ENCODE measurements at regions not wholly inside any gene's neighbourhood (a gene's known extent, or its start where the extent isn't known, plus 50 kb on each side); places are given as distances from the start of the nearest gene placed in this dataset.
"Not testable (repeated sequence)": the region's sequence is repeated elsewhere in the genome, so short reads cannot be mapped to it uniquely, and the experiment has no call there.

DNA sequence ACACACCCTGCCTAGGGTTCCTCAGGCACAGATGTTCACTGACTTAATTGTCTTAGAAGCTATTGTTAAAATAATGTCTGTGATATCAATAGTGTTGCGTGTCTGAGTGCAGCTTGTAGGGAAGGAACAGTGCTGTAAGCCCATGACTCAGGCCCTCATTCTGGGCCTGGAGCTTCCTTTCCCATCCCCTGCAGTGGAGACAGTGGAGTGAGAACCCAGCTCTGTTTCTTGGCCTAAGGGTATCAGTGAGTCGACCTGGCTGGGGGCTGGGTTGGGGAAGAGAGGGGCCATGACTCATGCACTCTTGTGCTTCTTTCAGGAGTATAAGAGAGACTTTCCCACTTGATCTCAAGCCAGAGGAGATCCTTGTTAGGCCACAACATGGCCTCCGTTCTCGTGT, 106.8 kb downstream of the HRH4 start:
- DNase-seq, result no peak

- no peak for DNase-seq
Observed at GRCh38 chr18:24570716-24571115, 110.3 kb downstream of the HRH4 start.

DNA sequence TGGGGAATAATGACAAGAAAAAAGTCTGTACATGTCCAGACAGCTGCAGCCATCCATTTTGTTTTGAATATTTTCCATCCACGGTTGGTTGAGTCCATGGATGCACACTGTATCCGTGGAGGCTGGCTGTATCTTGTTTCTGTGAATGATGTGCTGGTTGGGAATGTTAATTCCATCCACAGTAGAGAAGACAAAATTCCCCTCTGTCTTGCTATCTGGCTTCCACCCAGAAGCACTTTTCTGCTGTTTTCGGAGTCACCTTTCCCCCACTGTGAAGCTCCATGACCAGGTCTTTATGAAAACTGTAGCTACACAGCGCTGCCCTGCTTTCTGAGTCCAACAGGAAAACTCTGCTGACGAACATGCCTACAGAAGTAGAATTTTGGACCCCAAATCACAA, 122.3 kb downstream of the HRH4 start:
- DNase-seq, result no peak

DNA sequence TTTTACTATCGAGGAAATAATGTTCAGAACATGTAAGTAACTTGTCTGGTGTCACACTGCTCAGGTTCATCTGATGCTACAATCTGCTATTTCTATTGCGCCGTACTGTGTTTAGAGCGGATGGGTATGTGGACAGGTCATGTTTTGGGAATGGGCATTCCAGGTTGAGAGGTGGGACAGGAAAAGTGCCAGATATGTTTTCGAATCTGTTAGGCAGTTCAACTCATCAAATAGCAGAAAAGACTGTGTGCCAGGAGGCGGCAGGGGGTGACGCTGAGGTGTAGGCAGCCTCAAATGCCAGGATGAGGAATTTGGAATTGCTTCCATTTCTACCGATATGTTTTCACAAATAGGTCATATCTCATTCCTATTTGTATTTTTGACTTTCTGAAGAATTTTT, 123.8 kb downstream of the HRH4 start:
- no peak for DNase-seq

DNA sequence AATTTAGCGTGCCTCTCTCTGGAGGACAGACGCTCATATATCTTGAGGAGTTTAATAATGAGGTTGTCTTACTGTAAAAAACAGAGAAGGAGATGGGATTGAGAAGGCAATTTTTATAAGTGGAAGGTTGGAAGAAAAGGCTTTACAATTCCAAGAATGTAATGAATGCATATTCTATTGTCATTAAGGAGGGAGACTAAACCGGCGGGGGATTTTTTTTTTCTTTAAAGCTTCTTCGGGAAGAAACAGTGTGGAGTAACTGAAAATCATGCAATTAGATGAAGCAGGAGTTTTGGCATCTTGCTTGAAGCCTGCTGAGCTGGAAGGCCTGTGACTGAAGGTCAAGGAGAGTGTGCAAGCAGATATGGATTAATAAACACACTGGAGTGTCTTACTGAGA, 124.4 kb downstream of the HRH4 start:
- DNase-seq, result no peak

- DNase-seq, result no peak
Observed at GRCh38 chr18:24585996-24586566, 125.6 kb downstream of the HRH4 start.

GRCh38 chr18:24586662-24587360, 126.4 kb downstream of the HRH4 start:
- no peak for DNase-seq

DNA sequence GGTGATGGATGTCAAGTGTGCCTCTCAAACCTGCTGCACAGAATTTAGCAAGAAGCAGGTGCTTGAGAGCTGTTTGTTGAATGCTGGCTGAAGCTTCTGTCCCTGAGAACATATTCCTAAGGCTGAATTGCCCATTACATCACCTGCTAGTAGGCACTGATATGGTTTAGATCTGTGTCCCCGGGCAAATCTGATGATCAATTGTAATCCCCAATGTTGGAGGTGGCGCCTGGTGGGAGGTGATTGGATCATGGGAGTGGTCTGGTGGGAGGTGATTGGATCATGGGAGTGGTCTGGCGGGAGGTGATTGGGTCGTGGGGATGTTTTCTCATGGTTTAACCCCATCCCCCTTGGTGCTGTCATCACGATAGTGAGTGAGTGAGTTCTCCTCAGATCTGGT, 128.0 kb downstream of the HRH4 start:
- DNase-seq, result no peak

DNA sequence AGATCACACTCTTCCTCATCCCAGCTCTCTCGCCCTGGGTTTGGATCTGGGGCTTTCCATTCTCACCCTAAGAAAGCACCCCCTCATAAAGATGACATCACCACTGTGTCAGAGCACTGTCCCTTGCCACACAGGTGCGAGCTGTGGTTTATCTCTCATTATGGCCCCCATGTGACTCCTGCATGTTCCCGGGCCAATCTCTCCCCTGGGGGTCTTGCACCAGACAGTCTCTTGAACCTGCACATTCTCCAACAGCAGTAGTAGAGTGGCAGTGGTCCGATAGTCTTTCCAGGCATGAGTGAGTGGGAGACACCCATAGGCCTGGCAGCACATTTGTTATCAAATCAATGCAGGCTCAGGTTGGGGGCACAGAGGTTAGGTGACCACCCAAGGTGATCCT, 130.5 kb downstream of the HRH4 start:
- no peak for DNase-seq

- no peak for DNase-seq
Observed at GRCh38 chr18:24593401-24593800, 133.0 kb downstream of the HRH4 start.

DNA sequence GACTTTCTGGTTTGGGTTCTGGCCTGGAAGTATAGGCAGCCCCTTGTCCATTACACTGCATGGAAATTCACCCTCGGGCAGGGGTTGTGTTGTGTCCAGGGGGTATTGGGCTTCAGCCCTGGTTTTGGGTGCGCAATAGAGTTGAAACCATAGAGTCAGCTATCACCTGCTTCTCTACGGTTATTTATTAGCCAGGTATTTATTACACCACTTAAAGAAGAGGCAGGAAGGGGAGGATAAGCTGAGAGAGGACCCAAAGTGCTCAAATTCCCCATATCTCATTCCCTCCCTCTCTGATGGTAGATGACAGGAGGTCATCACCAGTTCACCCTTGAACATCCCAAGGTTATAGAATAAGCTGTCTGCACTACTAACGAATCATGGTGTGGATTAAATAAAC, 133.4 kb downstream of the HRH4 start:
- DNase-seq, result no peak

- DNase-seq, result no peak
Observed at GRCh38 chr18:24595561-24596031, 135.2 kb downstream of the HRH4 start.

GRCh38 chr18:24600076-24600654, 139.7 kb downstream of the HRH4 start:
- DNase-seq, result peak; percentile 78

DNA sequence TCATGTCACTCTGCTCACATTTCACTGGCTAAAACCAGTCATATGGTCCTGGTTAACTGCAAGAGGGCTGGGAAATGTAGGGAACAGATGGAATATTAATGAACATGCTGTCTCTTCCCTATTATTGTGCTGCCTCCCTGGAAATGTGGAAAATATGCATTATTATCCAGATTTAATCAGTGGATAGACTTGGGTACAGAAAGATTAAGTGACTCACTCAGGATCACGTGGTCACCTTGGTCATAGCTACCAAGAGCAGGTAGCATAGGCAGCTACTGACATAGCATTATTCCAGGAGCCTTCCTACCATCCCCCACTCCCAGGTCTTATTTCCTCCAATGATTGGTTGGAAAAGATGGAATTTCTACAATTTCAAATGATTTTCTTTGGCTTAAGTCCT, 141.1 kb downstream of the HRH4 start:
- DNase-seq, result no peak

GRCh38 chr18:24602201-24602600, 141.8 kb downstream of the HRH4 start:
- DNase-seq, result no peak

GRCh38 chr18:24603151-24603550, 142.7 kb downstream of the HRH4 start:
- DNase-seq, result no peak

- no peak for DNase-seq
Observed at GRCh38 chr18:24605444-24605843, 145.0 kb downstream of the HRH4 start.

- no peak for DNase-seq
Observed at GRCh38 chr18:24609254-24609653, 148.8 kb downstream of the HRH4 start.

DNA sequence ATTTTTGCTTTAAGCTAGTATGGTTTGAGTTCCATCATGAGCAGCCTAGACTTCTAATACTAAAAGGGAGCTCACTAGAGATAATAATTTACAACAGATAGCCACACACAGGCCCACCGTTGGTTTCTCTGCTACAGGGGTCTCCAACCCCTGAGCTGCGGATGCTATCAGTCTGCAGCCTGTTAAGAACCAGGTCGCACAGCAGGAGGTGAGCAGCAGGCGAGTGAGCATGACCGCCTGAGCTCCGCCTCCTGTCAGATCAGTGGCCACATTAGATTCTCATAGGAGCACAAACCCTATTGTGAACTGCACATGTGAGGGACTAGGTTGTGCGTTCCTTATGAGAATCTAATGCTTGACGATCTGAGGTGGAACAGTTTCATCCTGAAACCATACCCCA, 150.6 kb downstream of the HRH4 start:
- no peak for DNase-seq

DNA sequence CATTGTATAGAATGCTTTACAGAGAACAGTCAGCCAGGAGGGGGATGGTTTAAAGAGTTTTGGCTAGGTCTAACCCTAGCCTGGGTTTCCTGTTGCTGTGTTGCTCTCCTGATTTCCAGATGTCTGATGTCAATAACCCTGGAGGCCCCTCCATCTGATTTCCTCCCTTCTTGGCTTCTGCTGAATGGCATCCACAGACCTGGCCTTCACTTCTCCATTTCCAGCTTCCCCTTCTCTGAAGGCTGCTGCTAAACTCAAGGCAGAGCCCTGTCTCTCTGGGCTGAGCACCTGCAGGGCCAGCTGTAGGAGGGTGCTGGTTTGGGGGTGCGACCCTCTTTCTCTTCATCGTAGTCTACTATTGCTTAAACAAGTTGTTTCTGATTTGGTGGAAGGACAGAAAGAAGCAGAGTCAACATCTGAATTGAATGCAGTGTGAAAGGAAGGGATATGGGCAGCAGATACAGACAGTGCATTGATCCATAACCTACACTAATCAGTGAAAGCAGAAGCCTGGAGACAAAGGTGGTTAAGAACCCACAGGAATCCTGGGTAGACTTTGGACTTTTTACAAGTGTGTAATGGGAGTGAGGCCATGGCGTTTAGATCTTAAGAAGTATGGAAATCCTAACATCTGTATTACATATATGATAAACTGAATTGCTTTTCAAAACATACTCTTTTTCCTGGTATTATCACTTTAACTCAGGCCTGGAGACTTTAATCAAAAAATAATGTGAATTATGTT, 153.6 kb downstream of the HRH4 start:
- DNase-seq, result no peak

GRCh38 chr18:24616653-24617052, 156.2 kb downstream of the HRH4 start:
- DNase-seq, result peak; percentile 32

GRCh38 chr18:24624421-24624820, 164.0 kb downstream of the HRH4 start:
- DNase-seq, result not testable (repeated sequence)

DNA sequence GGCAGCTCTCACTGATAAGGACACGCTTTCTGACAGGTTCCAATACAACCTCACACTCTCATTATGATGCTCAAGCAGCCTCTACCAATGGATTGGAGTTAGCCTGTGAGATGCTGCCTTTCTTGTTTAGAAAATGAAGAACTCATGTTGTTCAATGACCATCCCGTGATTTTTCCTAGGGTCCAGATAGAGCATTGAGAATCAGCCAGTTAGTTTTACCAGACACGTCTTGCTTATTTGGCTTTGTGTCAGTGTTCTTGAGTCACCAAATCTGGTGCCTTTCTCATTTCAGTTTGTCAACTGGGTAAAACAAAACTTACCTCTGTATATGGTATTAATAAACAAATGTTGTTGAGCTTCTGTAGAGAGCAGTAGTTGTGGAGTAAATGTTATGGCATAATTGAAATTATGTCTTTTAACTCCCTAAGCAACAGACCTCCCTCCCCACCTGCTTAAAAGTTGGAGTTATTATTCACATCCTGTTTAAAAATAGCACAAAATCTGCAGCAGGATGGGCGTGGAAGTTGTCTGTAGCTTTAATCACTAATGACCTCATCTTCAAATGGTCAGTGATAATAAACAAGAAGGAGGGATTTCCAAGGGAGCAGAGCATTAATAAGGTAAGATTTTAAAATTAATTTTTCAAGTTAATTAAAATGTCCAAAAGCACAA, 167.3 kb downstream of the HRH4 start:
- no peak for DNase-seq

All from NCI-H1092 (cell line).